GM12878 (cell line): ENCODE measurements at regions not wholly inside any gene's neighbourhood (a gene's known extent, or its start where the extent isn't known, plus 50 kb on each side); places are given as distances from the start of the nearest gene placed in this dataset.

Experiments
- BCL11A ChIP-seq: IDR thresholded peaks from 2 replicates; pipeline ENCODE4 v1.6.1; 2011; ENCODE audit warnings: low read depth, low read length
- EED ChIP-seq: sonication (generic); IDR thresholded peaks from 2 replicates; pipeline ENCODE4 v1.6.1; 2016; ENCODE audit warnings: antibody characterized with exemption, low read depth
- EP300 ChIP-seq, 2 experiments: fragments of 150-350 bp in 1 of 2; IDR thresholded peaks; 2 replicates each; pipeline ENCODE4 v1.6.1; 2011 to 2012; ENCODE audit warnings: low read depth in 2 of 2, low read length in 2 of 2, borderline replicate concordance in 1 of 2, improper control_type of control experiment in 1 of 2, inconsistent platforms in 1 of 2; ENCODE audit not compliant: control insufficient read depth in 1 of 2
- GABPA ChIP-seq: IDR thresholded peaks from 2 replicates; pipeline ENCODE4 v1.6.1; 2014; ENCODE audit warnings: antibody characterized with exemption, low read depth, mild to moderate bottlenecking, inconsistent platforms
- JUNB ChIP-seq: IDR thresholded peaks from 2 replicates; pipeline ENCODE4 v1.6.1; 2016; ENCODE audit warnings: antibody characterized with exemption, mild to moderate bottlenecking
- KDM1A ChIP-seq: fragments of 200-600 bp; sonication (generic); IDR thresholded peaks from 2 replicates; pipeline ENCODE4 v1.6.1; 2016; ENCODE audit warnings: borderline replicate concordance
- NR2C2 ChIP-seq: IDR thresholded peaks from 2 replicates; pipeline ENCODE4 v1.6.1; 2011; ENCODE audit warnings: borderline replicate concordance, low read depth; ENCODE audit not compliant: control insufficient read depth, insufficient read length
- POLR2A ChIP-seq: IDR thresholded peaks from 2 replicates; pipeline ENCODE4 v1.6.1; 2011; ENCODE audit warnings: low read depth, mild to moderate bottlenecking, low read length
- POLR2AphosphoS5 ChIP-seq: IDR thresholded peaks from 2 replicates; pipeline ENCODE4 v1.6.1; 2011; ENCODE audit warnings: mild to moderate bottlenecking, low read length, inconsistent platforms
- TF ChIP-seq, protein P1 (sequence below), 3 experiments: IDR thresholded peaks in 2 of 3; conservative IDR thresholded peaks in 1 of 3; 2 replicates each; pipeline ENCODE4 v1.5.1; 2011; ENCODE audit warnings: low read depth in 3 of 3, low read length in 3 of 3, mild to moderate bottlenecking in 3 of 3, control low read depth in 2 of 3, moderate library complexity in 2 of 3, inconsistent platforms in 1 of 3, mixed read lengths in 1 of 3; ENCODE audit not compliant: control insufficient read depth in 2 of 3, insufficient read depth in 1 of 3; ENCODE audit errors: extremely low read depth in 1 of 3

DNA sequence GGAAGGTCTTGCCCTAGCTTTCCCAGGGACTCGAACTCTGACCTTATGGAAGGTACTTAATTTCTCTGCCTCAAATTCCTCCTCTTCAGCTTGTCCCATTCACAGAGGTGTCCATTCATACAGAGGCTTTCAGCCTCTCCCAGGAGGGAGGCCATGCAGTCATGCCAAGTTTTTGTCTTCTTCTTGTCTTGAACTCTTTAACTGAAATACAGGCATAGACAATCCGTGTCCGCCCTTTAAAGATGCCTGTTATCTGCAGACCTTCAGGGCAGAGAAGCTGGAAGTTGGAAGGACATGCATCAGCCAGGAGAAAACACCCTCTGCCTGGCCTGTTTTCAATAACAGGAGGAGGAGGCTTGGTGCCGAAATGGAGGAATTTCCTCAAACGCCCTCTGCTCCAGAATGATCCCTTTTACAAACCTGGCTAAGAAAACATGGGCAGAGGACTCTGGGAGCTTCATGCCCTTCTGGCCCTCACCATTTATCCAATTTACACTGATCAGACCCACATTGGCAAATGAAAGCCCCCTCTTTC lies 308.3 kb downstream of the MYCN start:
- TF ChIP-seq GABPA, result no peak
- TF ChIP-seq POLR2A, result no peak
- TF ChIP-seq POLR2AphosphoS5, result no peak
- TF ChIP-seq KDM1A, result no peak
- TF ChIP-seq, protein P1, sequence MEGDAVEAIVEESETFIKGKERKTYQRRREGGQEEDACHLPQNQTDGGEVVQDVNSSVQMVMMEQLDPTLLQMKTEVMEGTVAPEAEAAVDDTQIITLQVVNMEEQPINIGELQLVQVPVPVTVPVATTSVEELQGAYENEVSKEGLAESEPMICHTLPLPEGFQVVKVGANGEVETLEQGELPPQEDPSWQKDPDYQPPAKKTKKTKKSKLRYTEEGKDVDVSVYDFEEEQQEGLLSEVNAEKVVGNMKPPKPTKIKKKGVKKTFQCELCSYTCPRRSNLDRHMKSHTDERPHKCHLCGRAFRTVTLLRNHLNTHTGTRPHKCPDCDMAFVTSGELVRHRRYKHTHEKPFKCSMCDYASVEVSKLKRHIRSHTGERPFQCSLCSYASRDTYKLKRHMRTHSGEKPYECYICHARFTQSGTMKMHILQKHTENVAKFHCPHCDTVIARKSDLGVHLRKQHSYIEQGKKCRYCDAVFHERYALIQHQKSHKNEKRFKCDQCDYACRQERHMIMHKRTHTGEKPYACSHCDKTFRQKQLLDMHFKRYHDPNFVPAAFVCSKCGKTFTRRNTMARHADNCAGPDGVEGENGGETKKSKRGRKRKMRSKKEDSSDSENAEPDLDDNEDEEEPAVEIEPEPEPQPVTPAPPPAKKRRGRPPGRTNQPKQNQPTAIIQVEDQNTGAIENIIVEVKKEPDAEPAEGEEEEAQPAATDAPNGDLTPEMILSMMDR (IDR thresholded peaks at IDR 0.05 in 2 of 3, conservative IDR thresholded peaks at IDR 0.05 in 1 of 3; ENCODE audit: control insufficient read depth in 2 of 3, extremely low read depth in 1 of 3, insufficient read depth in 1 of 3, low read depth in 3 of 3, low read length in 3 of 3), result no peak
- TF ChIP-seq NR2C2, result no peak
- TF ChIP-seq EED, result no peak
- TF ChIP-seq BCL11A, result no peak
- TF ChIP-seq EP300 (IDR thresholded peaks at IDR 0.05; ENCODE audit: borderline replicate concordance in 1 of 2, control insufficient read depth in 1 of 2, low read depth in 2 of 2, low read length in 2 of 2), result no peak
- no peak for TF ChIP-seq JUNB
